ENCODE measurements at regions not wholly inside any gene's neighbourhood (a gene's known extent, or its start where the extent isn't known, plus 50 kb on each side); places are given as distances from the start of the nearest gene placed in this dataset.

- TF ChIP-seq CTCF (IDR thresholded peaks at IDR 0.05) = no peak
- TF ChIP-seq EP300 (IDR thresholded peaks at IDR 0.05) = no peak
- no peak for TF ChIP-seq POLR2A (IDR thresholded peaks at IDR 0.05)
- TF ChIP-seq POLR2AphosphoS5 (IDR thresholded peaks at IDR 0.05) = no peak
These were observed 234.7 kb downstream of the DKK2 start for GRCh38 chr4:106801386-106801785.

Measured in sigmoid colon (tissue), 4 donors.